Globus pallidus (tissue), 1 donor: ENCODE measurements at regions not wholly inside any gene's neighbourhood (a gene's known extent, or its start where the extent isn't known, plus 50 kb on each side); places are given as distances from the start of the nearest gene placed in this dataset.
A peak's percentile ranks its signal among the peaks of the same experiment; 100 is the strongest.
"Not testable (repeated sequence)": the region's sequence is repeated elsewhere in the genome, so short reads cannot be mapped to it uniquely, and the experiment has no call there.

ENCODE experiments used
- DNase-seq: peaks from one replicate; pipeline ENCODE4 v3.0.0-alpha.2; 2015; ENCODE audit warnings: low spot score

GRCh38 chrX:117843749-117844148 is 272.9 kb downstream of the KLHL13 start:
- no peak for DNase-seq

DNA sequence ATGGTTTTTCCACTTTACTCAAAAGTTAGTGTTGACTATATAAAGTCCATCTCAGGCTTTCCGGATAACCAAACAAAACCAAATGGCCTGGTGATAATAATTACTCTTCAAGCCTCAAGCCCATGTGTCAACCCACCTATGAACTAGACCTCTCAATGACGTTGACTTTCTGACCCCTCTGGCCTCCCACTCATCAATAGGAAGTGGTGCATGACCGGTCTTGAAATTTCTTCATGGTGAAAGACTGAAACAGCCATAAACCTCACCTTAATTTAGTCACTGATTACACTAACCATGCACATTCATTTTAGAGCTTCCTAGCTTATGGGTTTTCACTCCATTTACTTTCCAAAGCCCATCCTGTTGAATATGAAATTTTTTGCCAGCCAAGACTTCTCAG is 276.0 kb downstream of the KLHL13 start:
- DNase-seq = no peak

- DNase-seq = no peak
These were observed 277.1 kb downstream of the KLHL13 start for GRCh38 chrX:117839544-117839943.

GRCh38 chrX:117838581-117839331 is 277.9 kb downstream of the KLHL13 start:
- no peak for DNase-seq

DNA sequence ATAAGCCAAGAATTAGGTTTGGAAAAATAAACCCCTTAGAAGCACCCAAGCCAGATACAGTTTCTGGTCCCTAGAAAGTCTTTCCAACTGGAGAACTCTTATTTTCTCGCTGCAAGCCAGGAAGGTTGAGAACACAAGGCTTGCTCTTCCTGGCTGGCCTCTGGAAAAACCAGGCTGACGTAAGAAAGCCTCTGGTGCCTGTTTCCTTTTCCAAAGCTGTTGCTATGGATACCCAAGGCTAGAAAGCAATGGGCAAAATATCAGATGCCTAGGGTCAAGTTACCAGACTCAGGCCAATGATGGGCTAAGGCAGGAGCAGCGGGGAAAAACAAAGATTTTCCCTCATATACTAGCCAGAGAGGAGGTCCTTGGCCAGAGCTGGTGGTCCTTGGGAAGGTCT is 281.6 kb downstream of the KLHL13 start:
- no peak for DNase-seq

- DNase-seq = no peak
These were observed 282.5 kb downstream of the KLHL13 start for GRCh38 chrX:117834076-117834475.

- DNase-seq = not testable (repeated sequence)
These were observed 295.1 kb downstream of the KLHL13 start for GRCh38 chrX:117821472-117821871.

DNA sequence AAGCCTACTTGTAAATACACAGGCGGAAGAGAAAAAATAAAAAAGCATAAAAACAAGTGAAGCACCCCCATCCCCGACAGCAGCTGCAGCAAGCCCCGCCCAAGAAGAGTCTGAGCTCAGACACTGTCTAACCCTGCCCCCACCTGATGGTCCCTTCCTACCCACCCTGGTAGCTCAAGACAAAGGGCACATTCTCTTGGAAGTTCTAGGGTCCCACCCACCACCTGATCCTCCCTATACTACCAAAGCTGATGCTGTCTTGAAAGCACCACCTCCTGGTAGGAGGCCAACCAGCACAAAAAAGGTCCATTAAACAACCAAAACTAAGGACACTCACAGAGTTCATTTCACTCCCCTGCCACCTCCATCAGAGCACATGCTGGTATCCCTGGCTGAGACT is 308.2 kb downstream of the KLHL13 start:
- DNase-seq = no peak

DNA sequence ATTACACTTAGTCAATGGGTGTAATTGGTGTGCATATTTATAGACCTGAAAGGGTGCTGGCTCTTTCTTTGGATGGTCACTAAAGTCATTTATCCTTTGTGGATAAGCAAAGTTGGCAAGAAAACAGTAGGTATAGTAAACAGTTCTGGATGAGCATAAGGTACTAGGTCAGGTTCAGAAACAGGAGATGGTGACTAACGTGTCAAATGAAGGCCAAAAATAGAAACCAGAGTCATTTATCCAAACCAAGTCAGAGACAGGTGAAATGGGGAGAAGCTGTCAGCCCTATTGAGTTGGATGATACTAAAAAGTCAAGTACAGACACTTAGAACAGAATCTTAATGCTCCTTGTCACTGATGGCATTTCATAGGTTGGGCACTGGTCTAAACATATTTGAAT is 313.1 kb downstream of the KLHL13 start:
- no peak for DNase-seq

DNA sequence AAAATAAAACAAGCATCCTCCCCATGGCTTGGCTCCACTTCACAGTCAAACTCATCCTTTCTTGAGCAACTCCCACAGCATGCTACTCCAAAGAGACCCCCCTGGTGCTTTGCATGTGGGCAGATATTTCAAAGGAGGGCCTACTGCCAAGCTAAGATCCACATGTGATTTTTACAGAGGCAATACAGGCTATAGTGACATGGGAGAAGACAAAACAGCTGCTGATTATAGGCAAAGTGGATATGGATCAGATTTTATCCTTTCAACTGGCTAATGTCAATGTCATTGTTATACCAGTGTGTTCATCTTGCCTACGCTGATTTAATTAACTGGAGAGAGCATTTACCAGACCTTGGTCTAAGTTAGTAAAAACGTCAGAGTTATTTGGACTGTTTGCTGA is 328.3 kb downstream of the KLHL13 start:
- DNase-seq = no peak

- no peak for DNase-seq
These were observed 345.2 kb downstream of the KLHL13 start for GRCh38 chrX:117771384-117771783.

- no peak for DNase-seq
These were observed 347.6 kb downstream of the KLHL13 start for GRCh38 chrX:117768861-117769604.

GRCh38 chrX:117765211-117765610 is 351.4 kb downstream of the KLHL13 start:
- no peak for DNase-seq

DNA sequence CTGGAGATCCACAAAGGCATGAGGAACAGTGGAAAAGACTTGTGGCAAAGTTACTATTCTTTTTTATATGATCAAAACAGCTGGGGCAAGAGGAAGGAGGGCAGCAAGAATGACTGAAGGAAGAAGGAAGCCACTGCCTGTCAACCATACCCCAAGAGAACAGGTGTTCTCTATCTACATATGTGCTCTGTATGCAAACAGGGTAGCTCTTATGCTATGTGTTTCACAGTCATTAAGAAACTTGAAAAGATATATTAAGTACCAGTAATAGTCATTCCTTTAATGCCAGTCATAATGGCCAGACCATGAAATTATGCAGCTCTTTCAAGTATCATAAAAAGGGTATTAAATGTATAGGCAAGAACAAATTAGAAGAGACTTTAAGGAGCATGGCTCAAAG is 363.9 kb downstream of the KLHL13 start:
- DNase-seq = no peak

DNA sequence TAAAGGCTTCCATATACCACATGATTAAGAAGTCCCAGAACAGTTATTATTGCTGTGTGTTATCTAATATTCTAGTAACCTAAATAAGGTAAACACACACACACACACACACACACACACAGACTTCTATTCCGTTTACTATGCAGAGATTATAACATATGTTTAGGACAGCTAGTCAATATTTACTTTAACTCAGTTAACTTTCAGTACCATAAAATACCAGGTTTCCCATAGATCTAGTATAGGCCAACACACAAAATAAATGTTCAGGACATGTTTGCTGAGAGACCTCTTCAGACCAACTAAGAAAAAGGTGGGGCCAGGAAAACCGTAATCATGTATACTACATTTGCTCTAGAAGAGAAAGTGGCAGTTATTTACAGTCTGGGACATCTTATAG is 365.5 kb downstream of the KLHL13 start:
- DNase-seq = no peak

DNA sequence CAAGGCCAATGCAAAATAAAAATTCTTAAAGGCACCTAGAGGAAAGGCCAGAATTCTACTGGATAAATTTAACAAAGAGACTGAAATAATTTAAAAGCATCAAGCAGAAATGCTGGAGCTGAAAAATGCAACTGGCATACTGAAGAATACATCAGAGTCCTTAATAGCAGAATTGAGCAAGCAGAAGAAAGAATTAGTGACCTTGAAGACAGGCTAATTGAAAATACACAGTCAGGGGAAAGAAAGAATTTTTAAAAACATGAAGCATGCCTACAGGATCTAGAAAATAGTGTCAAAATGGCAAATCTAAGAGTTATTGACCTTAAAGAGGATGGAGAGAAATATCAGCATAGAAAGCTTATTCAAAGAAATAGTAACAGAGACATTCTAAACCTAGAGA is 371.7 kb downstream of the KLHL13 start:
- DNase-seq = no peak

DNA sequence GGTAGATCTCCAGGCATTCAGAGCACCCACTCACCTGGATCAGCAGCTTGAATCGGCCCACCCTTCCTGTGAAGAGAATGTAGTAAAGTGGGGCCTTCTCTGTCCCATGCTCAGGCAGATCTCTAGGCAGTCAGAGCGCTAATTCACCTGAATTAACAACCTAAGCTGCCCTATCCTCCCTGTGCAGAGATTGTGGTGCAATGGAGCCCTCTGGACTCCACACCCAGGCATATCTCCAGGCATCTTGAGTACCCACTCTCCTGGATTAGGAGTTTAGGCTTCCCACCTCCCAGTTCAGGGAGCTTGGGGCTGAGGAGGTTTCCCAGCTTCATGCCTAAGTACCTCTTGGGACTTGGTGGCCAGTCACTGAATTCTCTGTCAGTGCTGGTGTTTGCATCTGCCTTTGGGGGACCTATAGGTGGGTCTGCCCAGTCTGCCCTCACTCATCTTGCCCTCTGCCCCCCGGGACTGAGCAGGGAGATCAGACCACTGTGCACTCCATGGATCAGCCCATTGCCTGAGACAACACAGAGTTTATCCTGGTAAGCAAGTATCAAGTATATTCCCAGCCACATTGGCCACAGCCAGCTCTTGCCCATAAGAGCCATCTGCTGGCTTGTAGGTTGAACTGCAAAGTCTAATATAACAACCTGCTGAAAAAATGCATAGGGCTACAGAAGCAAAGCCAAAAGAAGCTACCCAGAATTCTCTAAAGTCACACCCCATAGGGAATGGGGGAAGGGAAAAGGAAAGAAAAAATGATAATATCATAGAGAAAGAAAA is 372.9 kb downstream of the KLHL13 start:
- peak; percentile 2 for DNase-seq

DNA sequence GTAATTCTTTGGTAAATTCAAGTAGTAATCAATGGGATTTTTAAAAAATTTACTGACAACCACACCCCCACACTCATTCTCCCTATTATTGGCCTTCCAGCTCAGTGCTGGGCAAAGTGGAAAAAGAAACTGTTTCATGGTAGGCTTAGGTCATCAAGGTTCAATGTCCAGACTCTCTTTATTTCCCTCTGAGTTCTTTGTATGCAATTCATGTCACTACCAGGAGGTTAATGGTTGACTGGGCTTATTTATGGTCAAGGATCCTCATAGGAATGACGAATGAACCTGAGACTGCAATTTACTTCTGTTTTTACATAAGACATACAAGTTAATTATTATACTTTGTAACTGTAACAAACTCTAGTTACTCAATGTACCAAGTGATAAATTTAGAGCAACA is 403.2 kb downstream of the KLHL13 start:
- no peak for DNase-seq

DNA sequence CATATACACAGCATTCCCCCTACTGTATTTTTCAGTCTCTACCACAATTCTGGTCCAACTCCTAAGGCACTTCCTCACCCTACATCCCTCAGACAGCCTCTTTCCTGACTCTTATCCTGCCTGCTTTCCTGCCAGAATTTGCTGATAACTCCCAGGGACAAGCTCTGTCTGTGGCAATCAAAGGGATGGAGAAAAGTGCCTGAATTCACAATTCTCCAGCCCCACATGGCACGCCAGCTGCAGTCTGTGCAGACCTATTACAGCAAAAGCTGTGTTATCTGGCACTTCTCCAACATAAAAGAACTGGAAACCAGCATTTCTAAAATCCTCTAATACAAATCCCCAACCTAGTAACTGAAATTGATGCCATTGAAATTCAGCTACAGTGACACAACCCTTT is 404.8 kb downstream of the KLHL13 start:
- no peak for DNase-seq

DNA sequence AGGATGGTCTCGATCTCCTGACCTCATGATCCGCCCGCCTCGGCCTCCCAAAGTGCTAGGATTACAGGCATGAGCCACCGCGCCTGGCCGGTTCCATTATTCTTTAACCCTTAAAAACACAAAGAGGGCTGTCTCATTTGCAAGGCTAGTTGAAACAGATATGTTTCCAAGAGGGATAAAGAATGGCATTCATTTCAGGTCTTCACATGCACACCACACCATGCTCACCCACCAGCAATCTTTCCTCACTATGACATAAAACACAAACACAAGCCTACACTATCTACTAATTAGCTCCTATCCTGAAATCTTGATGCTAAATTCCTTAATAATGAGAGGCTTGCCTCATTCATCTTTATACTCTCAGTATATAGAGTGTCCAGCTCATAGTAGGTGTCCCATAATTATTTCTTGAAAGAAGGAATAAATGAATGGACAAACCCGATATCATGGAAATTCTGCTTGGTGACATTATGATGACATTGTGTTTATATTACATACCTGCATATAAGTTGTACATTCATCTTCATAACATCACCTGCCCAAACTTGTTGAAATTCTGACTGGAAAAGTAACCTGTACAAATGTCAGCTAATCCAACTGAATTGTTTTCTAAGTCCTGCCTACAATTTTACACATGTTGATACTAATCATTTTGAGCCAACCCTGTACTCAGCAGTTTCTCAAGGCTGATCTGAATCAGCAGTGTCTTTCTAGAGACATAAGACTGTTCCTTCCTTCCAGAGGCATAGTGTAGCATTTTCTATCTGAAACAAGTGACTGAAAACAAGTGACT is 408.5 kb downstream of the KLHL13 start:
- no peak for DNase-seq

GRCh38 chrX:117701050-117701449 is 415.6 kb downstream of the KLHL13 start:
- DNase-seq = no peak

DNA sequence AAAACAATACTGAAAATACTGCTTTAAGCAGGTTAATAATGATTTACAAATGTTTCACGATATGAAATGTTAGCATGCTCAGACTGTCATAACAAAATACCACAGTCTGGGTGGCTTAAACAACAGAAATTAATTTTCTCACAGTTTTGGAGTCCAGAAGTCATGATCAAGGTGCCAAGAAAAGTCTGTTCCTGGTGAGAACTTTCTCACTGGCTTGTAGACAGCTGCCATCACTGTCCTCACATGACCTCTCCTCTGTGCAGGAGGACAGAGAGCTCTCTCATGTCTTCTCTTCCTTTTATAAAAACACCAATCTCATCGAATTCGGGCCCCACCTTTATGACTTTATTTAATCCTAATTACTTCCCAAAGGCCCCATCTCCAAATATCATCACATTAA is 426.7 kb downstream of the KLHL13 start:
- no peak for DNase-seq
